SK-N-SH (cell line): ENCODE measurements at regions not wholly inside any gene's neighbourhood (a gene's known extent, or its start where the extent isn't known, plus 50 kb on each side); places are given as distances from the start of the nearest gene placed in this dataset.

ENCODE experiments used
- CTCF ChIA-PET: fragments of 300-600, 350-600 bp; formaldehyde crosslinking; extraction: SDS; loops from one replicate; lab custom pipeline; 2021; lab: Yijun Ruan, JAX
- POLR2A ChIA-PET: fragments of 350-600 bp; sonication (Branson Sonifier 250); formaldehyde crosslinking; extraction: SDS; loops from one replicate; lab custom pipeline; 2020; ENCODE audit warnings: antibody characterized with exemption, inconsistent platforms; lab: Yijun Ruan, JAX
- DNase-seq: peaks from one replicate; pipeline ENCODE4 v3.0.0; 2012
- H2AFZ ChIP-seq: fragments of 200-600 bp; sonication (generic); 2 replicates; pipeline ENCODE4 v1.8.1; 2016; ENCODE audit warnings: antibody characterized with exemption, mild to moderate bottlenecking, low read depth
- H3F3A ChIP-seq: fragments of 200-600 bp; sonication (generic); replicated peaks from 2 replicates; pipeline ENCODE3; 2016; ENCODE audit warnings: antibody characterized with exemption, mild to moderate bottlenecking; ENCODE audit not compliant: insufficient read depth
- H3K27ac ChIP-seq, 2 experiments: fragments of 200-500 bp in 1 of 2; fragments of 200-600 bp in 1 of 2; sonication (Bioruptor generic) in 1 of 2; sonication (generic), shearing (Covaris generic) in 1 of 2; 2 replicates each; pipeline versions ENCODE4 v1.5.1 to v1.6.1; 2014 to 2016; ENCODE audit warnings: low read depth in 2 of 2, inconsistent platforms in 1 of 2, low read length in 1 of 2, mild to moderate bottlenecking in 1 of 2, mixed read lengths in 1 of 2
- H3K27me3 ChIP-seq: fragments of 200-600 bp; sonication (generic), shearing (Covaris generic); 2 replicates; pipeline ENCODE4 v1.6.1; 2016; ENCODE audit warnings: mixed run types; ENCODE audit not compliant: insufficient read depth
- H3K36me3 ChIP-seq, 2 experiments: fragments of 200-500 bp in 1 of 2; fragments of 200-600 bp in 1 of 2; sonication (Bioruptor generic) in 1 of 2; sonication (generic) in 1 of 2; replicated peaks in 1 of 2; 2 replicates each; pipeline versions ENCODE3 to v1.5.1; 2014 to 2016; ENCODE audit warnings: low read length in 1 of 2, mild to moderate bottlenecking in 1 of 2; ENCODE audit not compliant: insufficient read depth in 2 of 2, control insufficient read depth in 1 of 2
- H3K4me1 ChIP-seq, 2 experiments: fragments of 200-500 bp in 1 of 2; fragments of 200-600 bp in 1 of 2; sonication (Bioruptor generic) in 1 of 2; sonication (generic), shearing (Covaris generic) in 1 of 2; 2 replicates each; pipeline versions ENCODE4 v1.5.1 to v1.6.1; 2014 to 2016; ENCODE audit warnings: low read depth in 1 of 2, low read length in 1 of 2, mixed run types in 1 of 2; ENCODE audit not compliant: insufficient read depth in 2 of 2, control insufficient read depth in 1 of 2
- H3K4me2 ChIP-seq: fragments of 200-600 bp; sonication (generic), shearing (Covaris generic); 2 replicates; pipeline ENCODE4 v1.6.1; 2017; ENCODE audit warnings: mixed run types
- H3K4me3 ChIP-seq, 2 experiments: fragments of 200-500 bp in 1 of 2; fragments of 200-600 bp in 1 of 2; sonication (Bioruptor generic) in 1 of 2; sonication (generic), shearing (Covaris generic) in 1 of 2; 2 replicates each; pipeline versions ENCODE4 v1.5.1 to v1.8.1; 2014 to 2016; ENCODE audit warnings: low read depth in 2 of 2, inconsistent platforms in 1 of 2, low read length in 1 of 2, mild to moderate bottlenecking in 1 of 2, mixed read lengths in 1 of 2, moderate library complexity in 1 of 2
- H3K79me2 ChIP-seq: fragments of 200-600 bp; sonication (generic); 2 replicates; pipeline ENCODE4 v1.8.1; 2017; ENCODE audit warnings: mild to moderate bottlenecking; ENCODE audit not compliant: insufficient read depth
- H3K9ac ChIP-seq: fragments of 200-600 bp; sonication (generic); 2 replicates; pipeline ENCODE4 v1.6.1; 2017; ENCODE audit warnings: mixed run types
- H3K9me2 ChIP-seq: fragments of 200-600 bp; sonication (generic); 2 replicates; pipeline ENCODE4 v1.6.1; 2017; ENCODE audit warnings: mixed run types
- H3K9me3 ChIP-seq: fragments of 200-600 bp; sonication (generic); 2 replicates; pipeline ENCODE4 v1.6.1; 2017; ENCODE audit warnings: mixed run types, mild to moderate bottlenecking, moderate library complexity
- H4K20me1 ChIP-seq: fragments of 200-600 bp; sonication (generic); 2 replicates; pipeline ENCODE4 v1.6.1; 2017; ENCODE audit warnings: mild to moderate bottlenecking, mixed run types; ENCODE audit not compliant: insufficient read depth
- EP300 ChIP-seq, 2 experiments: IDR thresholded peaks; 2 replicates each; pipeline versions ENCODE4 v1.4.0 to v1.6.1; 2012; ENCODE audit warnings: borderline replicate concordance in 1 of 2, low read depth in 1 of 2, low read length in 1 of 2
- EZH2phosphoT487 ChIP-seq: fragments of 200-600 bp; sonication (generic); IDR thresholded peaks from 2 replicates; pipeline ENCODE4 v1.6.1; 2017; ENCODE audit warnings: low read depth, mixed run types, mild to moderate bottlenecking, antibody characterized with exemption, moderate library complexity, borderline replicate concordance
- FOXJ3 ChIP-seq: sonication (generic); formaldehyde crosslinking; IDR thresholded peaks from 2 replicates; pipeline ENCODE4 v1.5.1; 2020; ENCODE audit warnings: mild to moderate bottlenecking, missing genetic modification reagents
- GABPA ChIP-seq: IDR thresholded peaks from 2 replicates; pipeline ENCODE4 v1.4.0; 2012; ENCODE audit warnings: low read depth, mild to moderate bottlenecking
- JUND ChIP-seq: IDR thresholded peaks from 2 replicates; pipeline ENCODE4 v1.4.0; 2012
- NRF1 ChIP-seq: IDR thresholded peaks from 2 replicates; pipeline ENCODE4 v1.6.1; 2012; ENCODE audit warnings: low read depth, mild to moderate bottlenecking, low read length
- TAF1 ChIP-seq: IDR thresholded peaks from 2 replicates; pipeline ENCODE4 v1.6.1; 2012; ENCODE audit warnings: low read depth, mild to moderate bottlenecking, low read length, moderate library complexity, borderline replicate concordance
- YY1 ChIP-seq: IDR thresholded peaks from 2 replicates; pipeline ENCODE4 v1.4.0; 2012; ENCODE audit warnings: low read depth, mild to moderate bottlenecking
- ZBTB33 ChIP-seq: IDR thresholded peaks from 2 replicates; pipeline ENCODE4 v1.4.0; 2012; ENCODE audit warnings: low read depth, borderline replicate concordance
- WGBS: methylation state at CpG from one replicate; pipeline ENCODE4 v1.1.6; 2017; ENCODE audit warnings: low lambda C conversion rate; 5-methylcytosine and 5-hydroxymethylcytosine counted together
- TF ChIP-seq, protein P1 (sequence below): fragments of 150-350 bp; IDR thresholded peaks from 2 replicates; pipeline ENCODE4 v1.6.1; 2016; ENCODE audit warnings: mild to moderate bottlenecking, low read depth, low read length

GRCh38 chr21:18986197-18986596 lies 582.6 kb upstream of the TMPRSS15 start:
- Histone ChIP-seq H3K4me2 (no peak overlapping the region), H3F3A (no peaks in the 10 kb centered on the region), H3K4me1 (no peaks in the 10 kb centered on the region; a peak in 1 of 4 replicates), H3K9me2 (no peaks in the 10 kb centered on the region), H3K36me3 (no peaks in the 10 kb centered on the region), H2AFZ (no peak overlapping the region), H3K79me2 (no peaks in the 10 kb centered on the region), H3K4me3 (no peak overlapping the region), H3K27me3 (no peaks in the 10 kb centered on the region), H3K9me3 (no peaks in the 10 kb centered on the region), H3K9ac (no peak overlapping the region), H4K20me1 (no peaks in the 10 kb centered on the region), H3K27ac (no peak overlapping the region)
- 3% methylated on average over 4 of the region's 4 CpGs for WGBS
- CTCF ChIA-PET: interaction anchor here (0.6 kb wide), 1 partner anchor 8 kb away, joined by 3 read pairs; no protein-coding TSS in a partner anchor
- no peak for TF ChIP-seq FOXJ3 (CRISPR knock-in tag)
- no peak for TF ChIP-seq EP300 (IDR thresholded peaks at IDR 0.05; ENCODE audit: borderline replicate concordance in 1 of 2, low read depth in 1 of 2, low read length in 1 of 2)
- no peak for DNase-seq
- POLR2A ChIA-PET: no interaction called here

DNA sequence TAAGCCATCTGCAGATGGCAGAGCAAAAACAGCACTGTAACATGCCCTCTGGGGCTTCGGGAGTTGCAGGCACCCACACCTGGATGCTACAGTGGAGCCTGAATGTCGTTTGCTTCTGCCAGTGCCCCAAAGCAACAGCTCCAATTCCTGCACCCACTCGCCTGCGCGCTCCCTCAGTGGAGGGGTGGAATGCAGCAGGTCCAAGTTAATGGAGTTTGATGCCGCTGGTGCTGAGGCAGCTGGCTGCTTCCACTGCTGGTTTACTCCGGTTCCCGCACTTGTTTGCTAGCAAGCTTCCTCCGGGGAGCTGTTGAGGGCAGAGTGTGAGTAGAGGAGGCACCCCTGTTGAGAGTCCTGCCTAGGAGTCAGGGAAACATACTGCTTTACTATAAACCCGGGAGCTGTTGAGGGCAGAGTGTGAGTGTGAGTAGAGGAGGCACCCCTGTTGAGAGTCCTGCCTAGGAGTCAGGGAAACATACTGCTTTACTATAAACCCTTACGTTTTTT lies 584.0 kb upstream of the TMPRSS15 start:
- Histone ChIP-seq H3F3A (no peaks in the 10 kb centered on the region), H3K79me2 (no peaks in the 10 kb centered on the region), H3K4me3 (no peak overlapping the region), H3K4me1 (no peaks in the 10 kb centered on the region; a peak in 1 of 4 replicates), H3K36me3 (no peaks in the 10 kb centered on the region), H2AFZ (no peak overlapping the region), H3K27me3 (no peaks in the 10 kb centered on the region), H3K9me3 (no peaks in the 10 kb centered on the region), H3K9ac (no peak overlapping the region), H4K20me1 (no peaks in the 10 kb centered on the region), H3K9me2 (no peaks in the 10 kb centered on the region), H3K4me2 (no peak overlapping the region), H3K27ac (no peak overlapping the region)
- ChIA-PET POLR2A (interaction anchor here (0.6 kb wide), 1 partner anchor 51 kb away, joined by 3 read pairs; no protein-coding TSS in a partner anchor), CTCF (interaction anchor here (0.9 kb wide), 1 partner anchor 35 kb away, joined by 3 read pairs; no protein-coding TSS in a partner anchor)
- 0% methylated on average over 3 of the region's 11 CpGs for WGBS
- no peak for DNase-seq
- no peak for TF ChIP-seq EZH2phosphoT487
- TF ChIP-seq FOXJ3 (CRISPR knock-in tag): no peak
- TF ChIP-seq, protein P1, sequence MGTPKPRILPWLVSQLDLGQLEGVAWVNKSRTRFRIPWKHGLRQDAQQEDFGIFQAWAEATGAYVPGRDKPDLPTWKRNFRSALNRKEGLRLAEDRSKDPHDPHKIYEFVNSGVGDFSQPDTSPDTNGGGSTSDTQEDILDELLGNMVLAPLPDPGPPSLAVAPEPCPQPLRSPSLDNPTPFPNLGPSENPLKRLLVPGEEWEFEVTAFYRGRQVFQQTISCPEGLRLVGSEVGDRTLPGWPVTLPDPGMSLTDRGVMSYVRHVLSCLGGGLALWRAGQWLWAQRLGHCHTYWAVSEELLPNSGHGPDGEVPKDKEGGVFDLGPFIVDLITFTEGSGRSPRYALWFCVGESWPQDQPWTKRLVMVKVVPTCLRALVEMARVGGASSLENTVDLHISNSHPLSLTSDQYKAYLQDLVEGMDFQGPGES: no peak
- no peak for TF ChIP-seq YY1
- TF ChIP-seq JUND: no peak
- TF ChIP-seq GABPA: no peak
- TF ChIP-seq TAF1: no peak
- TF ChIP-seq NRF1: no peak
- no peak for TF ChIP-seq ZBTB33
